ENCODE measurements at regions not wholly inside any gene's neighbourhood (a gene's known extent, or its start where the extent isn't known, plus 50 kb on each side); places are given as distances from the start of the nearest gene placed in this dataset.

DNA sequence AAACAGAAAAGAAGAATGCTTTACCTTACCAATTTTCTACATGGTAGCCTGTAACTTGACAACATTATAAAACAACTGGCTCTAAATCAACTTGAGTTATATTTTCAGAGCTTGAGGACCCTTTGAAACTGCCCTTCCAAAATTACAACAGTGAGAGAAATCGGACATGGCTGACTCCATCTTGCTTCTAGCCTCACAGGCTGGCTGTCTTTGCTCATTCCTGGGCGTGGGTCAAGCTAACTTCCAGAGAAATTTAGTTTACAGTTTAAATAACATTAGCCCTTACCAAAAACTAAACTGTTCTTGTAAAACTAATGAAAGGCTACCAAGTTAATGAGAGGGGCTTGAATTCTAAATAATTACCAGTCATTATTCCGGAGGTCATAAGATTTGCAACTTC, 183.4 kb downstream of the AKR1D1 start:
- ATAC-seq (ENCODE audit: low read depth) (no peak), DNase-seq (ENCODE audit: low spot score) (no peak)
- no peaks in the 10 kb centered on the region for H3K27me3 ChIP-seq (ENCODE audit: insufficient read depth, poor library complexity, severe bottlenecking)
- H3K36me3 ChIP-seq (ENCODE audit: low read depth) = no peaks in the 10 kb centered on the region
- H3K27ac ChIP-seq (ENCODE audit: poor library complexity, severe bottlenecking) = no peak overlapping the region
- no peak overlapping the region for H3K4me3 ChIP-seq (ENCODE audit: severe bottlenecking)
- no peaks in the 10 kb centered on the region for H3K4me1 ChIP-seq (ENCODE audit: insufficient read depth, poor library complexity, severe bottlenecking)
- H3K9me3 ChIP-seq (ENCODE audit: severe bottlenecking) = no peaks in the 10 kb centered on the region
- TF ChIP-seq, protein P1, sequence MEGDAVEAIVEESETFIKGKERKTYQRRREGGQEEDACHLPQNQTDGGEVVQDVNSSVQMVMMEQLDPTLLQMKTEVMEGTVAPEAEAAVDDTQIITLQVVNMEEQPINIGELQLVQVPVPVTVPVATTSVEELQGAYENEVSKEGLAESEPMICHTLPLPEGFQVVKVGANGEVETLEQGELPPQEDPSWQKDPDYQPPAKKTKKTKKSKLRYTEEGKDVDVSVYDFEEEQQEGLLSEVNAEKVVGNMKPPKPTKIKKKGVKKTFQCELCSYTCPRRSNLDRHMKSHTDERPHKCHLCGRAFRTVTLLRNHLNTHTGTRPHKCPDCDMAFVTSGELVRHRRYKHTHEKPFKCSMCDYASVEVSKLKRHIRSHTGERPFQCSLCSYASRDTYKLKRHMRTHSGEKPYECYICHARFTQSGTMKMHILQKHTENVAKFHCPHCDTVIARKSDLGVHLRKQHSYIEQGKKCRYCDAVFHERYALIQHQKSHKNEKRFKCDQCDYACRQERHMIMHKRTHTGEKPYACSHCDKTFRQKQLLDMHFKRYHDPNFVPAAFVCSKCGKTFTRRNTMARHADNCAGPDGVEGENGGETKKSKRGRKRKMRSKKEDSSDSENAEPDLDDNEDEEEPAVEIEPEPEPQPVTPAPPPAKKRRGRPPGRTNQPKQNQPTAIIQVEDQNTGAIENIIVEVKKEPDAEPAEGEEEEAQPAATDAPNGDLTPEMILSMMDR (IDR thresholded peaks at IDR 0.05; ENCODE audit: poor library complexity, severe bottlenecking) = no peak

DNA sequence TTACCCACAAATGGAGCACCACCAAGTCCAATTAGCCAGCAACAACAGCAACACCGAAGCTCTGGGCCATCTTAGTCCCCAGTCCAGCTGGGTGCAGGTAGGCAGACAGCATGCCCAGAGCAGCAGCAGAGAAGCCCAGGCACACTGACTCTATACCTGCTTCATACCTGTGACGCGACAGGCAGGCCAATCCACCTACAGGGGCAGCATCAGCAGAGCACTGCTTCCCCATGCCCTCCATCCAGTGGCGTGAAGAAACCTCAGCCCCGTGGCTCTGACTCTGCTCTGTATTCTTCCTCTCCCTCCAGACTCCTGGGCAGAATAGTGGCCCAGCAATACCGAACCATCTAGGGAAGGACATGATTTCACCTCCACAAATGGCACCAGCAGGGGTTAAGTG, 191.7 kb downstream of the AKR1D1 start:
- H3K27ac ChIP-seq (ENCODE audit: poor library complexity, severe bottlenecking) = no peak overlapping the region
- TF ChIP-seq, protein P1 (IDR thresholded peaks at IDR 0.05; ENCODE audit: poor library complexity, severe bottlenecking) = no peak
- no peak for DNase-seq (ENCODE audit: low spot score)
- no peaks in the 10 kb centered on the region for H3K36me3 ChIP-seq (ENCODE audit: low read depth)
- no peak overlapping the region for H3K4me3 ChIP-seq (ENCODE audit: severe bottlenecking)
- H3K9me3 ChIP-seq (ENCODE audit: severe bottlenecking) = no peaks in the 10 kb centered on the region
- no peaks in the 10 kb centered on the region for H3K4me1 ChIP-seq (ENCODE audit: insufficient read depth, poor library complexity, severe bottlenecking)
- ATAC-seq (ENCODE audit: low read depth) = no peak
- no peaks in the 10 kb centered on the region for H3K27me3 ChIP-seq (ENCODE audit: insufficient read depth, poor library complexity, severe bottlenecking)

DNA sequence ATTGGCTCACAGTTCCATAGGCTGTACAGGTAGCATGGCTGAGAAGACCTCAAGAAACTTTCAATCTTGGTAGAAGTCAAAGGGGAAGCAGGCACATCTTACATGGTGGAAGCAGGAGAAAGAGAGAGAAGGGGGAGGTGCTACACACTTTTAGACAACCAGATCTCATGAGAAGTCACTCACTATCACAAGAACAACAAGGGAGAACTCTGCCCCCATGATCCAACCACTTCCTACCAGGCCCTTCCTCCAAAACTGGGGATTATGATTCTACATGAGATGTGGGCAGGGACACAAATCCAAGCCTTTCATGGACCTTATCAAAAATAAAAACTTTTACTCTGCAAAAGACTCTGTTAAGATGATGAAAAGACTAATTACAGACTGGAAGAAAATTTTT, 183.2 kb upstream of the TRIM24 start:
- peaks cover 2% of the 10 kb centered on the region for H3K9me3 ChIP-seq (ENCODE audit: severe bottlenecking)
- H3K4me3 ChIP-seq (ENCODE audit: severe bottlenecking) = no peak overlapping the region
- no peaks in the 10 kb centered on the region for H3K4me1 ChIP-seq (ENCODE audit: insufficient read depth, poor library complexity, severe bottlenecking)
- no peak for DNase-seq (ENCODE audit: low spot score)
- TF ChIP-seq, protein P1 (IDR thresholded peaks at IDR 0.05; ENCODE audit: poor library complexity, severe bottlenecking) = no peak
- H3K36me3 ChIP-seq (ENCODE audit: low read depth) = no peaks in the 10 kb centered on the region
- no peak for ATAC-seq (ENCODE audit: low read depth)
- no peaks in the 10 kb centered on the region for H3K27me3 ChIP-seq (ENCODE audit: insufficient read depth, poor library complexity, severe bottlenecking)
- H3K27ac ChIP-seq (ENCODE audit: poor library complexity, severe bottlenecking) = no peak overlapping the region

DNA sequence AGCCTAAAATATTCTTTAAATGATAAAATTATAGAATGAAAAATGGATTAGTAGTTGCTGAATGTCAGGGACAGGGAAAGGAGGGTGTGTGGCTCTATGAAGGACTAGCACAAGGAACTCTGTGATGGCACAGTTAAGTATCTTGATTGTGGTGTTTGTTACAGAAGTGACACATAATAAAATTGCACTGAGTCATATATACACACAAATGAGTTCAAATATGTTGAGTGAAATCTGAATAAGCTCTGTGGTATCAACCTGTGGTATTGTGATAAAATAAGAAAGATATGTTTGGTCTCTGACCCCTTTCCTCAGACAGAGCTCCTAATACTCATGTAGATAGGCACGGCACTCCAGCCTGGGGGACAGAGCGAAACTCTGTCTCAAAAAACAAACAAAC, 181.5 kb upstream of the TRIM24 start:
- no peaks in the 10 kb centered on the region for H3K27me3 ChIP-seq (ENCODE audit: insufficient read depth, poor library complexity, severe bottlenecking)
- peaks cover 2% of the 10 kb centered on the region for H3K9me3 ChIP-seq (ENCODE audit: severe bottlenecking)
- no peaks in the 10 kb centered on the region for H3K36me3 ChIP-seq (ENCODE audit: low read depth)
- TF ChIP-seq, protein P1 (IDR thresholded peaks at IDR 0.05; ENCODE audit: poor library complexity, severe bottlenecking) = no peak
- DNase-seq (ENCODE audit: low spot score) (no peak), ATAC-seq (ENCODE audit: low read depth) (peak; percentile 46; the same call in 1 of the 3 replicates)
- no peak overlapping the region for H3K27ac ChIP-seq (ENCODE audit: poor library complexity, severe bottlenecking)
- H3K4me3 ChIP-seq (ENCODE audit: severe bottlenecking) = no peak overlapping the region
- no peaks in the 10 kb centered on the region for H3K4me1 ChIP-seq (ENCODE audit: insufficient read depth, poor library complexity, severe bottlenecking)

DNA sequence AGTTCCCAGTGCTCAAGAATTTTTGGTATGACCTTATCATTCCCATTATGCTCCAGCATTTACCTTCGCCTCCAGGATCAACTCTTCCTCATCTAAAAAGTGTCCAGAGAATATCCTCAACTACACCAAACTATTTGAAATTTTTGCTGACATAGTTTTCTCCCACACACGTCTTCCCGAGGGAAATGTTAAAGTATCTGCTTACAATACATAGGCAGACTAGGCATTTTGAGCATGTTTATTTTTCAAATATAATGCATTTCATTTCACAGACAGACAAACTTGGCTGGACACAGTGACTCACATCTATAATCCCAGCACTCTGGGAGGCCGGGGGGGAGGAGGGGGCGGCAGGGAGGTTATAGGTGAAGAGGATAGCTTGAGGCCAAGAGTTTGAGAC, 177.1 kb upstream of the TRIM24 start:
- no peaks in the 10 kb centered on the region for H3K4me1 ChIP-seq (ENCODE audit: insufficient read depth, poor library complexity, severe bottlenecking)
- no peak for DNase-seq (ENCODE audit: low spot score)
- ATAC-seq (ENCODE audit: low read depth) = no peak

More for the DNA sequence above, 177.1 kb upstream of the TRIM24 start:
- Histone ChIP-seq H3K36me3 (ENCODE audit: low read depth) (no peaks in the 10 kb centered on the region), H3K27me3 (ENCODE audit: insufficient read depth, poor library complexity, severe bottlenecking) (no peaks in the 10 kb centered on the region), H3K4me3 (ENCODE audit: severe bottlenecking) (no peak overlapping the region), H3K27ac (ENCODE audit: poor library complexity, severe bottlenecking) (no peak overlapping the region), H3K9me3 (ENCODE audit: severe bottlenecking) (peaks cover 2% of the 10 kb centered on the region)
- TF ChIP-seq, protein P1 (IDR thresholded peaks at IDR 0.05; ENCODE audit: poor library complexity, severe bottlenecking) = no peak
